Kasumi-1 (cell line): ENCODE measurements at regions not wholly inside any gene's neighbourhood (a gene's known extent, or its start where the extent isn't known, plus 50 kb on each side); places are given as distances from the start of the nearest gene placed in this dataset.
"Not testable (repeated sequence)": the region's sequence is repeated elsewhere in the genome, so short reads cannot be mapped to it uniquely, and the experiment has no call there.

Experiments
- DNase-seq, 2 experiments: peaks; one replicate each; lab custom pipeline; 2025; lab: John Stamatoyannopoulos, UW

GRCh38 chr1:238912148-238912547, 474.2 kb upstream of the CHRM3 start:
- no peak for DNase-seq

- not testable (repeated sequence) for DNase-seq
These were observed 483.6 kb upstream of the CHRM3 start for GRCh38 chr1:238902752-238903151.

GRCh38 chr1:238900334-238900865, 486.0 kb upstream of the CHRM3 start:
- no peak for DNase-seq

- peak; percentile 72 to 85 for DNase-seq
These were observed 487.5 kb upstream of the CHRM3 start for GRCh38 chr1:238898856-238899255.

- no peak for DNase-seq
These were observed 490.5 kb upstream of the CHRM3 start for GRCh38 chr1:238895911-238896310.

GRCh38 chr1:238892612-238893011, 493.8 kb upstream of the CHRM3 start:
- DNase-seq, result no peak

GRCh38 chr1:238861342-238862066, 524.9 kb upstream of the CHRM3 start:
- DNase-seq, result no peak

GRCh38 chr1:238833919-238834318, 552.4 kb upstream of the CHRM3 start:
- DNase-seq, result no peak

- no peak for DNase-seq
These were observed 554.3 kb upstream of the CHRM3 start for GRCh38 chr1:238832106-238832505.

GRCh38 chr1:238830036-238830611, 556.2 kb upstream of the CHRM3 start:
- no peak for DNase-seq

- no peak for DNase-seq
These were observed 559.5 kb upstream of the CHRM3 start for GRCh38 chr1:238826891-238827290.

- no peak for DNase-seq
These were observed 563.0 kb upstream of the CHRM3 start for GRCh38 chr1:238823416-238823815.

GRCh38 chr1:238811211-238811879, 575.0 kb upstream of the CHRM3 start:
- DNase-seq, result no peak

- no peak for DNase-seq
These were observed 595.5 kb upstream of the CHRM3 start for GRCh38 chr1:238790882-238791281.

GRCh38 chr1:238789916-238790667, 596.3 kb upstream of the CHRM3 start:
- DNase-seq, result no peak

- DNase-seq, result no peak
These were observed 598.9 kb upstream of the CHRM3 start for GRCh38 chr1:238787471-238787870.

- no peak for DNase-seq
These were observed 602.7 kb upstream of the CHRM3 start for GRCh38 chr1:238783633-238784032.

- DNase-seq, result no peak
These were observed 606.7 kb upstream of the CHRM3 start for GRCh38 chr1:238779716-238780115.

- DNase-seq, result no peak
These were observed 608.3 kb upstream of the CHRM3 start for GRCh38 chr1:238778113-238778512.

GRCh38 chr1:238777551-238777950, 608.8 kb upstream of the CHRM3 start:
- DNase-seq, result no peak

- DNase-seq, result no peak
These were observed 610.2 kb upstream of the CHRM3 start for GRCh38 chr1:238776126-238776525.

- DNase-seq, result no peak
These were observed 614.0 kb upstream of the CHRM3 start for GRCh38 chr1:238772322-238772721.
